ENCODE measurements at regions not wholly inside any gene's neighbourhood (a gene's known extent, or its start where the extent isn't known, plus 50 kb on each side); places are given as distances from the start of the nearest gene placed in this dataset.

DNA sequence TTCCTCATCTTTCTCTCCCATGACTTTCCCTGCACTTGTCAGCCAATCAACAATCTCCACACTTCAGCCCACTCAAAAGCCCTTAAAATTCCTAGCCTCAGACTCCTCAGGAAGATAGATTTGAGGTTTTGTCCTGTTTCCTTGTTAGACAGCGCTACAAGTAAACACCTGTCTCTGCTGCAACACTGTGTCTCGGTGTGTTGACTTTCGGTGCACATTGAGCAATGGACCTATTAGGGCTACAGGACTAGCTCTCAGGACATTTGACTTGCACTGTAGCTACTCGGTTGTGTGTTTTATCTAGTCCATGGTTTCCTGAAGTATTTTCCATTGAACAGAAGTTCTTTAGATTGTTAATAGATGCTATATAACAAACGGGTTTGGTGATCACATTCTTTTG, 140.9 kb upstream of the XPO1 start:
- TF ChIP-seq, protein P1, sequence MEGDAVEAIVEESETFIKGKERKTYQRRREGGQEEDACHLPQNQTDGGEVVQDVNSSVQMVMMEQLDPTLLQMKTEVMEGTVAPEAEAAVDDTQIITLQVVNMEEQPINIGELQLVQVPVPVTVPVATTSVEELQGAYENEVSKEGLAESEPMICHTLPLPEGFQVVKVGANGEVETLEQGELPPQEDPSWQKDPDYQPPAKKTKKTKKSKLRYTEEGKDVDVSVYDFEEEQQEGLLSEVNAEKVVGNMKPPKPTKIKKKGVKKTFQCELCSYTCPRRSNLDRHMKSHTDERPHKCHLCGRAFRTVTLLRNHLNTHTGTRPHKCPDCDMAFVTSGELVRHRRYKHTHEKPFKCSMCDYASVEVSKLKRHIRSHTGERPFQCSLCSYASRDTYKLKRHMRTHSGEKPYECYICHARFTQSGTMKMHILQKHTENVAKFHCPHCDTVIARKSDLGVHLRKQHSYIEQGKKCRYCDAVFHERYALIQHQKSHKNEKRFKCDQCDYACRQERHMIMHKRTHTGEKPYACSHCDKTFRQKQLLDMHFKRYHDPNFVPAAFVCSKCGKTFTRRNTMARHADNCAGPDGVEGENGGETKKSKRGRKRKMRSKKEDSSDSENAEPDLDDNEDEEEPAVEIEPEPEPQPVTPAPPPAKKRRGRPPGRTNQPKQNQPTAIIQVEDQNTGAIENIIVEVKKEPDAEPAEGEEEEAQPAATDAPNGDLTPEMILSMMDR (IDR thresholded peaks at IDR 0.05; ENCODE audit: low read depth, low read length): no peak
- TF ChIP-seq EZH2phosphoT487 (IDR thresholded peaks at IDR 0.05; ENCODE audit: low read depth): no peak
